Activated CD8-positive, alpha-beta T cell treated with anti-CD3 and anti-CD28 coated beads, Interleukin-2, amount 10 ng/mL, durations not matched to agents 7 days and 5 days (primary cell): ENCODE measurements at regions not wholly inside any gene's neighbourhood (a gene's known extent, or its start where the extent isn't known, plus 50 kb on each side); places are given as distances from the start of the nearest gene placed in this dataset.

ENCODE experiments used
- ATAC-seq: fragments of 150-1000 bp; cut with Tn5 transposase; one replicate; pipeline ENCODE4 v1.10.0; 2021; ENCODE audit warnings: moderate library complexity
- CTCF ChIA-PET: fragments of 350-600 bp; sonication (Branson Sonifier 250); formaldehyde crosslinking; loops from one replicate; lab custom pipeline; 2021; ENCODE audit warnings: antibody characterized with exemption; lab: Charles Lee
- POLR2A ChIA-PET: fragments of 350-600 bp; sonication (Branson Sonifier 250); formaldehyde crosslinking; loops from one replicate; lab custom pipeline; 2021; ENCODE audit warnings: antibody characterized with exemption; lab: Charles Lee
- DNase-seq: peaks from one replicate; pipeline ENCODE4 v3.0.0-alpha.2; 2020
- H3K27ac Mint-ChIP-seq: one replicate; pipeline ENCODE4 v1.8.0; 2021; ENCODE audit warnings: mild to moderate bottlenecking, mixed read lengths
- H3K27me3 Mint-ChIP-seq: one replicate; pipeline ENCODE4 v1.8.0; 2021; ENCODE audit warnings: low read depth, mixed read lengths
- H3K36me3 Mint-ChIP-seq: one replicate; pipeline ENCODE4 v1.8.0; 2021; ENCODE audit warnings: low read depth, mixed read lengths
- H3K4me1 Mint-ChIP-seq: one replicate; pipeline ENCODE4 v1.8.0; 2021; ENCODE audit warnings: low read depth, mixed read lengths
- H3K4me3 Mint-ChIP-seq: one replicate; pipeline ENCODE4 v1.8.0; 2021; ENCODE audit warnings: mild to moderate bottlenecking, mixed read lengths
- H3K9me3 Mint-ChIP-seq: one replicate; pipeline ENCODE4 v1.8.0; 2022; ENCODE audit warnings: mixed read lengths; ENCODE audit not compliant: insufficient read depth

- ChIA-PET POLR2A (no interaction called here), CTCF (no interaction called here)
- H3K27ac Mint-ChIP-seq: no peak overlapping the region
These were observed 92.8 kb downstream of the EOMES start for GRCh38 chr3:27629366-27629765.

GRCh38 chr3:27628026-27628750 is 93.9 kb downstream of the EOMES start:
- ChIA-PET CTCF (interaction anchor here (1.1 kb wide), 1 partner anchor 10 kb away, joined by 3 read pairs; no protein-coding TSS in a partner anchor), POLR2A (interaction anchor here (1.2 kb wide), 1 partner anchor 37 kb away, joined by 3 read pairs; no protein-coding TSS in a partner anchor)
- H3K27ac Mint-ChIP-seq: no peak overlapping the region
- no peaks in the 10 kb centered on the region for H3K9me3 Mint-ChIP-seq
- peaks cover 62% of the 10 kb centered on the region for H3K4me1 Mint-ChIP-seq
- no peaks in the 10 kb centered on the region for H3K36me3 Mint-ChIP-seq
- H3K27me3 Mint-ChIP-seq: no peaks in the 10 kb centered on the region
- H3K4me3 Mint-ChIP-seq: no peak overlapping the region
- DNase-seq (no peak), ATAC-seq (no peak)

More at GRCh38 chr3:27629366-27629765, 92.8 kb downstream of the EOMES start:
- DNase-seq (no peak), ATAC-seq (no peak)
- H3K27me3 Mint-ChIP-seq: no peaks in the 10 kb centered on the region
- H3K4me3 Mint-ChIP-seq: no peak overlapping the region
- H3K9me3 Mint-ChIP-seq: no peaks in the 10 kb centered on the region
- H3K4me1 Mint-ChIP-seq: peaks cover 64% of the 10 kb centered on the region
- no peaks in the 10 kb centered on the region for H3K36me3 Mint-ChIP-seq

DNA sequence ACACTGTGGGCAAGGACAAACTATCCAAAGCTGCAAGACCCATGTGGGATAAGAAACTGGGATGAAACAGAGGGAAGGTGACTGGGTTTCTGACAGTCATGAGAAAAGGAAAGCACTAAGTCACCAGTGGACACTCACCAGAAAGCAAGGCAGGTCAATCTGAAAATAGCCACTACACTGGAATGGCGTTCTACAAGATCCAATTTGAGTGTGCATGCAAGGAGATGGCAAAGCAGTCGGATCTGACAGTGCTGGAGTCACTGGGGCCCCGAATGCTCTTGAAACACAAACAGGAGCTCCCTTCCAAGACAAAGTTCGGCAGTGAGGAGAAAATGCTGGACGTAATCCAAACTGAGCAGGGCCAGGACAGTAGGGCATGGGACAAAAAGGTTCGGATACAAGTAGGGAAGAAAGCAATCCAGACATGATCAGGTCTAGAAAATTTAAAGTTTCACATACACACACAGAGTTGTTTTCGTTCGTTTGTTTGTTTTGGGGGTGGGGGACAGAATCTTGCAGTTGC is 95.5 kb downstream of the EOMES start:
- Mint-ChIP-seq H3K27ac (peak overlapping the region; percentile 6), H3K4me3 (no peak overlapping the region), H3K4me1 (peaks cover 54% of the 10 kb centered on the region), H3K36me3 (no peaks in the 10 kb centered on the region), H3K27me3 (no peaks in the 10 kb centered on the region), H3K9me3 (no peaks in the 10 kb centered on the region)
- ChIA-PET CTCF (interaction anchor here (0.8 to 1.1 kb wide), 2 partner anchors 33 to 55 kb away, joined by 3 to 4 read pairs; no protein-coding TSS in a partner anchor), POLR2A (no interaction called here)
- DNase-seq (no peak), ATAC-seq (no peak)

DNA sequence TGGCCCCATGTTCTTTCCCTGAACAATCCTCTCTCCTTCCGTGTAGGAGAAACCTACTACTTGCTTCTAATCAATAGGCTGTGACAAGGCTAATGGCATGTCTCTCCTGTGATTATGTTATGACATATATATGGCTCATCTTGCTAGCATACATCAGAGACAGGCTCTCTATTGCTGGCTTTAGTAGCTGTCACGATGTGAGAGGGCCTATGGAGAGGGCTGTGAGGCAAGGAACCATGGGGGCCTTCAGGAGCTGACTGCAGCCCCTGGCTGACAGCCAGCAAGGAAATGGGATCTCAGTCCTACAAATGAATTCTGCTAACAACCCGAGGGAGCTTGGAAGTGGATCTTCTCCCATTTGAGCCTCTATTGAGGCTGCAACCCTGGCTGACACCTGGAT is 96.3 kb downstream of the EOMES start:
- no peak for ATAC-seq
- no peak overlapping the region for H3K4me3 Mint-ChIP-seq
- peaks cover 52% of the 10 kb centered on the region for H3K4me1 Mint-ChIP-seq
- CTCF ChIA-PET: interaction anchor here (0.8 kb wide), 1 partner anchor 55 kb away, joined by 3 read pairs; no protein-coding TSS in a partner anchor
- DNase-seq: no peak
- POLR2A ChIA-PET: no interaction called here
- no peak overlapping the region for H3K27ac Mint-ChIP-seq
- no peaks in the 10 kb centered on the region for H3K9me3 Mint-ChIP-seq
- no peaks in the 10 kb centered on the region for H3K27me3 Mint-ChIP-seq
- H3K36me3 Mint-ChIP-seq: no peaks in the 10 kb centered on the region

DNA sequence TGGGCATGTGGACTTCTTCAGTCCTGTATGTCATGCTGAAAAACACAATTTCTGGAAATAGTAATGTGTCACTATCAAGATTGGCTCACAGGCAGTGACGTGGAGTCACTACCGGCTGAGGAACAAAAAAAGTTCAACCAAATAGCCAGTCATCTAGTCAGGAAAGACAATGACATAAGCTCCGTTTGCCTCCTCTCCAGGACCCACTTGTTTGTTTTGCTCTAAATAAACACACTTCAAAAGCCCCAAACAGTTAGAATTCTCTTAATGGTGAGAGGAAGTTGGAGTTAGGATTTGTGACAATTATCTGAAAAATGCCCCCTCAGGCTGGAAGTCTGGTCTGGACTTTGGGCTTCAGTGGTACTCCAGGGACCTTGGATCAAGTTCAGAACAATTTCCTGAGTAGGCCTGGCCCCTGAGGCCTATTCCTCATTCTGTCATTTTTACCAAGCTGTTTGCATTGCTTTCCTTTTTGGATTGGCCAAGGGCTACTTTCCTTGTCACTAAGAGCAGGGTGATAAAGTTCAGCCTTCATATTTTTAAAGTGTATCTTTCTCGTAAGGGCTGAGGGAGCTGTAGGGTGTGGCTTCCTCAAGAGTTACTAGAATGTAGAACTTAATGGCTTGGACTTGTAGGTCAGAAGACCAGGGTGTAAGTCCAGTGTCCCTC is 98.9 kb downstream of the EOMES start:
- H3K9me3 Mint-ChIP-seq: no peaks in the 10 kb centered on the region
- POLR2A ChIA-PET: no interaction called here
- DNase-seq: no peak
- H3K27me3 Mint-ChIP-seq: no peaks in the 10 kb centered on the region
- no peak for ATAC-seq
- H3K27ac Mint-ChIP-seq: no peak overlapping the region
- H3K4me3 Mint-ChIP-seq: no peak overlapping the region
- H3K36me3 Mint-ChIP-seq: no peaks in the 10 kb centered on the region
- CTCF ChIA-PET: no interaction called here
- peaks cover 40% of the 10 kb centered on the region for H3K4me1 Mint-ChIP-seq

DNA sequence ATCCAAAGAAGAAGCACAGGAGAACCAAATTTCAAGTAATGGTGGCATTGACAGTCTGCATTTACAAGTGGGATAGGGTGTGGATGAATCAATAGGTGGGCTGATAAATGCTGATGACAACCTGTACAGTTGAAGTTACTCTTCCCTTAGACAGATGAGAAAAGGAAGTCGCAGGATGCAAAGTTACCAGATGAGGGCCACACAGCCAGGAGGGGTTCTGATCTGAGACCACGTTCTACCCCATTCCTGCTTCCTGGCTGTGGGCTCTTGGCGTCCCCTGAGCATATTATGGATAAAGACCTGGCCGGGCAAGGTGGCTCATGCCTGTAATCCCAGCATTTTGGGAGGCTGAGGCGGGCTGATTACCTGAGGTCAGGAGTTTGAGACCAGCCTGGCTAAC is 104.6 kb downstream of the EOMES start:
- H3K4me3 Mint-ChIP-seq: no peak overlapping the region
- H3K9me3 Mint-ChIP-seq: no peaks in the 10 kb centered on the region
- H3K36me3 Mint-ChIP-seq: peaks cover 4% of the 10 kb centered on the region
- H3K4me1 Mint-ChIP-seq: peaks cover 2% of the 10 kb centered on the region
- no peak for ATAC-seq
- no peak for DNase-seq
- ChIA-PET CTCF (interaction anchor here (0.7 to 1.3 kb wide), 3 partner anchors 10 to 29 kb away, joined by 3 to 4 read pairs (median 3); no protein-coding TSS in a partner anchor), POLR2A (no interaction called here)
- no peak overlapping the region for H3K27ac Mint-ChIP-seq
- no peaks in the 10 kb centered on the region for H3K27me3 Mint-ChIP-seq

- POLR2A ChIA-PET: no interaction called here
- CTCF ChIA-PET: no interaction called here
- no peak for DNase-seq
- no peak overlapping the region for H3K4me3 Mint-ChIP-seq
- peaks cover 2% of the 10 kb centered on the region for H3K4me1 Mint-ChIP-seq
- H3K36me3 Mint-ChIP-seq: peaks cover 4% of the 10 kb centered on the region
- H3K27me3 Mint-ChIP-seq: no peaks in the 10 kb centered on the region
- no peak overlapping the region for H3K27ac Mint-ChIP-seq
- ATAC-seq: no peak
- no peaks in the 10 kb centered on the region for H3K9me3 Mint-ChIP-seq
These were observed 106.1 kb downstream of the EOMES start for GRCh38 chr3:27616031-27616430.

GRCh38 chr3:27615555-27615954 is 106.6 kb downstream of the EOMES start:
- Mint-ChIP-seq H3K36me3 (peaks cover 4% of the 10 kb centered on the region), H3K27me3 (no peaks in the 10 kb centered on the region), H3K4me1 (peaks cover 2% of the 10 kb centered on the region), H3K27ac (no peak overlapping the region), H3K4me3 (no peak overlapping the region), H3K9me3 (no peaks in the 10 kb centered on the region)
- ChIA-PET POLR2A (no interaction called here), CTCF (no interaction called here)
- no peak for ATAC-seq
- DNase-seq: no peak

GRCh38 chr3:27614592-27614991 is 107.5 kb downstream of the EOMES start:
- Mint-ChIP-seq H3K27me3 (no peaks in the 10 kb centered on the region), H3K36me3 (peaks cover 4% of the 10 kb centered on the region), H3K9me3 (no peaks in the 10 kb centered on the region), H3K4me1 (no peaks in the 10 kb centered on the region), H3K4me3 (no peak overlapping the region), H3K27ac (no peak overlapping the region)
- POLR2A ChIA-PET: no interaction called here
- DNase-seq (no peak), ATAC-seq (no peak)
- CTCF ChIA-PET: no interaction called here

DNA sequence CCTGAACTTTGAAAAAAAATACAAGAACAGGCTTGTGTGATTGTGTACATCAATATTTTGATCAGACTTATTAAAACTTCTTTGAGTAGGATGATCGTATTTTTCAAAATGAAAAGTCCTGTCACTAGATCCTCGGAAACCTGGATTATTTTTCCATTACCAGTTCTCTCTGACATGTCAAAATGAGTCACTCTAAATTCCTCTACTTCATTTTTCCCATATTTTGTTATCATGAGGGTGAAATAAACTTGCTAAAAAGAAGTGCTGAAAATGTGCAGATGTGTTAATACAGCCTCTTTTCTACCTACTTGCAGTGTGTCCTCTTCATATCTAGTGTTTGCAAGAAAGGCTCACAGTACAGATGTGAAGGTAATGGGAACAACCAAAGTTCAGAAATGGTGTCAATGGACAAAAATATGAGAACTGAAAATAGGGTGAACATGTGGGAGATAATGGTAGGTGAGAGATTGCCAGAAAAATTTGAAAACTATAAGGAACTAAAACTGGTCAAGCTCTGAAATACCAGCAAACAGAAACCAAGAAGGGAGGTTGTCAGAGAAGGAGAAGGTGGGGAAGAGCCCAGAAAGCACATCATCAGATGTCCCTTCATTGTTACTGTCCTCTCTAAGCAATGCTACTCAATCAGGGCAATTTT is 108.2 kb downstream of the EOMES start:
- Mint-ChIP-seq H3K27me3 (no peaks in the 10 kb centered on the region), H3K36me3 (peaks cover 4% of the 10 kb centered on the region), H3K4me3 (no peak overlapping the region), H3K4me1 (no peaks in the 10 kb centered on the region), H3K27ac (no peak overlapping the region), H3K9me3 (no peaks in the 10 kb centered on the region)
- ATAC-seq (no peak), DNase-seq (no peak)
- ChIA-PET POLR2A (no interaction called here), CTCF (no interaction called here)

- no peak for DNase-seq
- Mint-ChIP-seq H3K4me3 (no peak overlapping the region), H3K9me3 (no peaks in the 10 kb centered on the region), H3K36me3 (peaks cover 4% of the 10 kb centered on the region), H3K27ac (no peak overlapping the region), H3K4me1 (no peaks in the 10 kb centered on the region), H3K27me3 (no peaks in the 10 kb centered on the region)
- ChIA-PET POLR2A (no interaction called here), CTCF (interaction anchor here (0.7 kb wide), 2 partner anchors 49 to 144 kb away, joined by 3 read pairs; no protein-coding TSS in a partner anchor)
- no peak for ATAC-seq
These were observed 111.2 kb downstream of the EOMES start for GRCh38 chr3:27610800-27611525.
